ENCODE measurements at regions not wholly inside any gene's neighbourhood (a gene's known extent, or its start where the extent isn't known, plus 50 kb on each side); places are given as distances from the start of the nearest gene placed in this dataset.

GRCh38 chr20:12573442-12573841, 435.3 kb upstream of the SPTLC3 start:
- Histone ChIP-seq H3K4me1 (replicated peaks in 1 of 2; ENCODE audit: control insufficient read depth in 2 of 2, insufficient read depth in 2 of 2, low read length in 2 of 2) (no peaks in the 10 kb centered on the region), H3K27me3 (ENCODE audit: control insufficient read depth in 2 of 2, insufficient read depth in 2 of 2, low read length in 2 of 2) (no peaks in the 10 kb centered on the region), H3K9me3 (replicated peaks; ENCODE audit: control insufficient read depth, insufficient read depth, low read depth, low read length) (no peaks in the 10 kb centered on the region), H3K27ac (ENCODE audit: extremely low read depth, low read depth, low read length) (no peak overlapping the region), H3K36me3 (ENCODE audit: control insufficient read depth, insufficient read depth, low read length) (no peaks in the 10 kb centered on the region), H3K4me2 (ENCODE audit: insufficient read depth, low read length) (no peak overlapping the region), H3K9ac (ENCODE audit: insufficient read depth in 1 of 2, low read depth in 2 of 2, low read length in 2 of 2) (no peak overlapping the region), H4K20me1 (replicated peaks; ENCODE audit: control insufficient read depth, insufficient read depth, low read length) (no peaks in the 10 kb centered on the region), H3K9me1 (ENCODE audit: control insufficient read depth, insufficient read depth, low read length) (no peaks in the 10 kb centered on the region), H2AFZ (ENCODE audit: low read depth, low read length) (no peak overlapping the region), H3K79me2 (ENCODE audit: control insufficient read depth, insufficient read depth, low read length) (no peaks in the 10 kb centered on the region), H3K4me3 (no peak overlapping the region)
- no peak for DNase-seq (ENCODE audit: extremely low read depth in 1 of 4, low spot score in 3 of 4)
- intact Hi-C loops (cut with micrococcal nuclease), result no loop called here
- no peak for FAIRE-seq
- no TSS peak for BruUV-seq (replicated peaks)
- 0% methylated on average over 4 of the region's 4 CpGs for WGBS (ENCODE audit: insufficient coverage, low coverage, missing lambda C conversion rate)
- in situ Hi-C loops (cut with MboI), result no loop called here
- ChIA-PET CTCF (ENCODE audit: low intra/inter-chr PET ratio) (no interaction called here), POLR2A (no interaction called here)
- TF ChIP-seq NCOA1 (IDR thresholded peaks at IDR 0.05; ENCODE audit: low read depth), result no peak
- no peak for TF ChIP-seq ZNF609 (CRISPR knock-in tag; IDR thresholded peaks at IDR 0.05; ENCODE audit: borderline replicate concordance)
- no peak for TF ChIP-seq CBX2 (IDR thresholded peaks at IDR 0.05; ENCODE audit: insufficient read depth, low read length, poor library complexity, severe bottlenecking)
- TF ChIP-seq BRD9 (IDR thresholded peaks at IDR 0.05; ENCODE audit: low read depth, partially characterized antibody), result no peak
- TF ChIP-seq MLX (CRISPR knock-in tag; conservative IDR thresholded peaks at IDR 0.05), result no peak
- TF ChIP-seq ZBTB33 (CRISPR knock-in tag; IDR thresholded peaks at IDR 0.05), result no peak
- TF ChIP-seq ZC3H11A (IDR thresholded peaks at IDR 0.05; ENCODE audit: low read depth, low read length), result no peak
- no peak for TF ChIP-seq THRB (CRISPR knock-in tag; conservative IDR thresholded peaks at IDR 0.05)
- TF ChIP-seq TAF15 (IDR thresholded peaks at IDR 0.05; ENCODE audit: low read depth, low read length), result no peak
- TF ChIP-seq ZNF408 (CRISPR knock-in tag; IDR thresholded peaks at IDR 0.05; ENCODE audit: low read depth), result no peak
- no peak for TF ChIP-seq HEY1 (CRISPR knock-in tag; IDR thresholded peaks at IDR 0.05; ENCODE audit: borderline replicate concordance)
- ATAC-seq, result no peak
